GM12892 (cell line): ENCODE measurements at regions not wholly inside any gene's neighbourhood (a gene's known extent, or its start where the extent isn't known, plus 50 kb on each side); places are given as distances from the start of the nearest gene placed in this dataset.

Experiments
- POLR2A ChIP-seq: IDR thresholded peaks from 2 replicates; pipeline ENCODE4 v1.6.1; 2011; ENCODE audit warnings: low read depth, low read length, control low read depth
- POLR2AphosphoS5 ChIP-seq: IDR thresholded peaks from 2 replicates; pipeline ENCODE4 v1.6.1; 2011; ENCODE audit warnings: low read depth, low read length, control low read depth
- TAF1 ChIP-seq: IDR thresholded peaks from 2 replicates; pipeline ENCODE4 v1.6.1; 2011; ENCODE audit warnings: low read depth, mild to moderate bottlenecking, control low read depth, low read length, borderline replicate concordance

GRCh38 chr5:153881687-153882086 lies 157.0 kb downstream of the FAM114A2 start:
- TF ChIP-seq POLR2AphosphoS5 (no peak), POLR2A (no peak), TAF1 (no peak)
